IPS-NIHi11 (cell line): ENCODE measurements at regions not wholly inside any gene's neighbourhood (a gene's known extent, or its start where the extent isn't known, plus 50 kb on each side); places are given as distances from the start of the nearest gene placed in this dataset.
A peak's percentile ranks its signal among the peaks of the same experiment; 100 is the strongest.
"Not testable (repeated sequence)": the region's sequence is repeated elsewhere in the genome, so short reads cannot be mapped to it uniquely, and the experiment has no call there.

Experiments
- DNase-seq: peaks from one replicate; pipeline ENCODE4 v3.0.0; 2012; ENCODE audit warnings: mixed read lengths, low spot score

DNA sequence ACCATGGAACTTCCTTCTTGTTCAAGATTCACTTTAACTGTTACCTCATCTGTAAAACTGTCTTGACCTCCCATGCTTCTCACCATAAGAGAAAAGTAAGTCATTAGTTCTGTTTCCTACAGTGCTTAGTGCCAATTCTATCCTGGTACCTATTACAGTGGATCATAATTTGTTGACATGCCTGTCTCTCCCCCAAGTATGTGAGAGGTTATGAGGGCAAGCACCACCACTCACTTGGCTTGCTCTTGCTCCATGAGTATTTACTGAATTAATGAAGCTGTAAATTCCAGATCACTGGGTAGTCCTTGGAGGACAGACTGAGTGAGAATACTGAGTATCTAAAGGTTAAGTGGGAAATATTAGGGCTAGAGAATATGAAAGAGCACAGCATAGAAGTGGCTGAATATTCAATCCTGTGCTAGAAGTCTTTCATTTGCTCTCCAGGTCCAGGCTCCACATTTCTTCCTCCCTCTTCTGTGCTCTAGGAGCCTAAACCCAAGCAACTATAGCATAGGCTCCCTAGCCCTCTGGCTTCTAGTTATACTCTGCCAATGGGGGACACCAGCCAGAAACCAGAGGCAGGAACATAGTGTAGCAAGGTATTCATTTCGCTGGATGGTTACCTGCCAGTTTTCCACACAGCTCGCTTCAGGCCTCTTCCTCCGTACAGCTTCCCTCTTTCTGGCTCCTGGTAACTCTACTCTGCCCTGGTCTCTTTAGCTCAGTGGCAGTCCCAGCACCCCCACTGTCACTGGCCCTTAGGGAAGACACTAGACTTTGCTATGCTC, 118.2 kb upstream of the SLC5A12 start:
- DNase-seq, result no peak

DNA sequence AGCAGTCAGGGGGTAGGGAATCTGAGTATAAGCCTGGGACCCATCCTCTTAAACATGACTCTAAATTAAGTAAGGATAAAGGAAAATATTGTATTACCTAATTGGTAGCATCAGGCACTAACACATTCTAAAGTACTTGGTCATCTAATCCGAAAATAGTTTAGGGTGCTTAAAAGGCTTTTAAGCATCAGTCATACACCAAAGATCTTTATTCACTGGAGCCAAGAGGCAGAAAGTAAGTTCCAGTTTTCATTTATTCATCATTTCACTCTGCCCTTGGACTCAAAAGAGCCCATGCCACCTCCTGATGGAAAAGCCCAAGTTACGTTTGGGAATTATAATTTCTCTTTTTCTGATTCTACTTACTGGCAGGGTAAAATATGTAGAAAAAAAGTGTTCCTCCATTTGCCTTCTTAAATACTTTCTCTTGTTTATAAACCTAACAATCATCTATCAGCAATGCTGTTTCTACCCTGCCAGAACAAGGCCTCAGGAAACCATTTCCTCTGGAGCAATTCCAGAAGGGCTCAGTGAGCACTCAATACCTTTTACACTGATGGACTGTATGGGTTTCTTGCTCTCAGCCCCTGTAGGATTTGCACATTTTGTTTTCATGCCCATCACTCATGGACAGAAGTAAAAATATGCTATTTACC, 120.1 kb upstream of the SLC5A12 start:
- no peak for DNase-seq

DNA sequence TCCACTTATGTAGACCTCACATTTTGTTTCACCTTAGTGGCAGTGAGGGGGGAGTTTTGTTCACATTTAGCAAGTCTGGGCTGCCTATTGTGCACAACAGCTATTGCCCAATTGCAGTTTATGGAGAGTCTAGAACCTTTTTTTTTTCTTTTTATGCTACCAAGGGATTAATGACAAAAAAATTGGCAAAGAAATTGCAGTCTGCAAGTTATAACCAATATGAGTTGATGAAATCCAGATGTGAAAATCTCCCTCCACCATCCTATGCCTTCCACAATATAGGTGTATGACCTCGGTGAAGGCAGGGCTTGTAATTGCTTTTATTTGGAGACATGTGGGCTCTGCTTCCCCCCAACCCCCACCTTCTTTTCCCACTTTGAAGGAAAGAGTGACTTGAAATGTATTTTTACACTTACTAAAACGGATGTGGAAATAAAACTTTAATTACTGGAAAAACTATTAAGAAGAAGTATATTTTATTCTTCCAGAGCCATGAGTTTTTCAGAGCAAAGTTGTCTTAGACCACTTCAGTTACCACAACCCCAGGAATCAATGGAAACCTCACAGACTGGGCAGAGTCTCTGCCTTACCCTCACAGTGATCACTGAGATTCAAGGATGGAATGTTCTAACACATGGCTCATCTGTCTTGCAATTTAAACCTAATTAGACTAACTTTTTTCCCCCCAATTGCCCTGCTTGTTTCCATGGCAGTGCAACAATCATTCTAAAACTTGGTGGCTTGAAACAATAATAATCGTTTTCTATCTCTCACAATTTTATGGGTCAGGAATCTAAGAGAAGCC, 120.8 kb upstream of the SLC5A12 start:
- DNase-seq, result no peak

DNA sequence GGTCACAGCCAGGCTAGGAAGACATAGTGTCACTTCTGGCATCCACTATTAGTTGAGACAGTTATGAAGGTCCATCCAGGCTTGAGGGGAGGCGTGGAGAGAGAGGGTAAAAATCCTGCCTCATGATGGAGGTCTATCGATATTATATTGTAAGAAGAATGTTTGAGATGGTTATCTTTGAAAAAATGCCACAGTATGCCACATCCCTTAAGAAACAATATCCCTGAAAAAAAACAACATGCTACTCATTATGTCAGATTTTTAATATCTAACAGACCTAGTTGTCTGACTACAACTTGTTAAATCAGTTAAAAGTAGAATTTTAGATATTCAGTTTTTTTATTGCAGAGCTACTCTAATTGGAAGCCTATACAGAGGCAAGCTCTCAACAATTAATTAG, 121.7 kb upstream of the SLC5A12 start:
- DNase-seq, result no peak

DNA sequence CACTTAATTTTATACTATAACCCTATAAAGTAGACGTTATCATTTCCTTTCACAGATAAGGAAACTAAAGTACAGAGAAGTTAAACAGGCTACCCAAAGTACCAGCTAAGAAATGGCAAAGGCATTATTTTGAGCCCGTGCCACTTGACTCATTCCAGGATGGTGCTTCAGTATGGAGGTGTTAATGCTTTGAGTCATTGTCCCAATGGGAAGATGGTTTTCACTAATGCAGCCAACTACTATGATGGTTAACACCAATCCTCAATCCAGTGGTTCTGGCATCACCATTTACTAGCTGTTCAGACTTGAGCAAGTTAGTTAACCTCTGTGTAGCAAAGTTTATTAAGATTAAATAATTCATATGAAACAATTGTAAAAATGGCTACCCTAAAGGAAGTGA, 123.1 kb upstream of the SLC5A12 start:
- DNase-seq, result no peak

GRCh38 chr11:26846227-26846626, 124.4 kb upstream of the SLC5A12 start:
- DNase-seq, result no peak

GRCh38 chr11:26847459-26847858, 125.6 kb upstream of the SLC5A12 start:
- no peak for DNase-seq

DNA sequence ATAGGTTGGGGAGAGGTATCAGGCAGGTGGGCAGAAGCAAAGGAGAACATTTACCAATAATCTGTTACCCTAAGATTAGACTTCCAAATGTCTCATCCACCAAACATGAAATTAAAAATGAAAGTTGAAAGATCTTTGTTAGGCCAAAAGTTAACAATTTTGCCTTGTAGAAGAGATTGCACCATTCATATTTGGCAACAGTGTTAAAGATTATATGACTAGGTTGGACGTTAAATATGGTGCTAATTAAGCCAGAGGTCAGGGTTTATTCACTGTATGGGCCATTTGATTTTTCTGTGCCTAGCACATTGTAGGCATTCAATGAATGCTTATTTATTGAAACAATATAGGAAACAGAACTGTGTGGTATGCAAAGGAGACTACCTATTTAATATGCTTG, 126.1 kb upstream of the SLC5A12 start:
- DNase-seq, result no peak

- no peak for DNase-seq
Measured at GRCh38 chr11:26849036-26849435, 127.2 kb upstream of the SLC5A12 start.

DNA sequence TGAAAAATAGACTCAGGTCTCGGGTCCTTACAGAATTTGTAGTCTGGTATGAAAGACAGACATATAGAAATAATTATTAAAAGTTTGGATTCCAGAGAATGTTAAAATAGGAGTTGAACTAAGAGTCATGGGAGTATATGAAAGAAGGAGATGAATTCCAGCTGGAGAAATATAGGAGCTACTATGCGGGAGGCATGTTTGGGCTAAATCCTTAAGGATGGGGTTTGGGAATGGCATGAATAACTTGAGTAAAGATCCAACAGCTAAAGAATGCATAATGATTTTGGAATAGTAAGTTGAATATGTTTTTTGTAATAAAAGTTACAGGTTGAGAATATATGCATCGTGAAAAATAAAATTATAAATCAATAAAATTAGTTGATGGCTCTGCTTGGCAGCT, 129.4 kb upstream of the SLC5A12 start:
- no peak for DNase-seq

GRCh38 chr11:26851696-26852095, 129.8 kb upstream of the SLC5A12 start:
- no peak for DNase-seq

- no peak for DNase-seq
Measured at GRCh38 chr11:26858098-26858497, 135.8 kb upstream of the FIBIN start.

- DNase-seq, result no peak
Measured at GRCh38 chr11:26859416-26859815, 134.5 kb upstream of the FIBIN start.

GRCh38 chr11:26860091-26860780, 133.7 kb upstream of the FIBIN start:
- DNase-seq, result no peak

- no peak for DNase-seq
Measured at GRCh38 chr11:26860895-26861294, 133.0 kb upstream of the FIBIN start.

DNA sequence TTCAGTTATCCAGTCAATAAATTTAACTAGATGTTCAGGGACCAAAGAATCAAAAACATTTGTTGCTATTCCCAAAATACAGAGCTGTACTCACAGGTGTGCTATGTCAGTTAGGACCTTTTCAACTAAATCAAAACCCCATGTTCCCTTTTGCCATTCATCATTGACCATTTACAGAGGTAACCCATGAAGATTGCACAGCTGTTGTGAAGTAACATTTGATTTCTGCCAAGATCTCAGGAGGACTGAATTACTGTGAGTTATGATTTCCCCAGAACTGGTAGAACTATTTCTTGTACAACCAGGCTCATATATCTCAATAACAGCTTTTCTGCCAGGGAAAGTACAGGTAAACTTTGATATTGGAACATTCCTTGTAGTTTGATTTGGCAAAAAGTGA, 131.1 kb upstream of the FIBIN start:
- DNase-seq, result no peak

DNA sequence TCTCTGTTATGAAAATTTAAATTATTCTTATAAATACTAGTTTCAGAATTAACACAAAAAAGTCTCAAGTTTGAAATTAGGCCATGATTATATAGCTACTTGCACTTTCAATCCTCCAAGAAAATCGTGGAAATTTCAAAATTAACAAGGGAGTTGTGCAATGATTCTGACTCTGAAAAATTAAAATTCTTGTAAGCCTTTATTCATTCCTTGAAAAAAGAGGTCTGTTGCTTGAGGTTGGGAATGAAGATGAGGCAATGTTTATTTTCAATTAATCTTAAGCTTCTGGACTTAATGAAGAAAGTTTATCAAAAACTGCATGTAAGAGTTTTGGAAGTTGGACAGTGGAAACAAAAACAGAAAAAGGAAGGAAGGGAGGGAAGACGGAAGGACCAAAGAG, 128.2 kb upstream of the FIBIN start:
- no peak for DNase-seq

DNA sequence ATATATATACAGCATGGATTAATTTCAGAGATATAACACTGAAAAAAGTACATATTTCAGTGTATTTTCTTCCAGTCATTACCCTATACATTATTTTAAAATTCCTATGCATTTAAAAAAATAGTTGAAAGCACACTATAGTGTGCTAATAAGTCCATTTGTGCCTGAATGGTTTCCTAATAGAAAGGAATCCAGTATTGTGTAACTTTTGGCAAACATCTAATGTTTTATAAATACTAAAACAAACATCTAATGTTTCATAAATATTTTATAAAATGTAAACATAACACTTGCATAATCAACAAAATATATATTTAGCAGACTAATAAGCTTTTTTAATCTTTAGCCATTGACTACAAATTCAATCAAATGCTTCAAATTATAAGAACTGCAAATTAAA, 126.6 kb upstream of the FIBIN start:
- no peak for DNase-seq

DNA sequence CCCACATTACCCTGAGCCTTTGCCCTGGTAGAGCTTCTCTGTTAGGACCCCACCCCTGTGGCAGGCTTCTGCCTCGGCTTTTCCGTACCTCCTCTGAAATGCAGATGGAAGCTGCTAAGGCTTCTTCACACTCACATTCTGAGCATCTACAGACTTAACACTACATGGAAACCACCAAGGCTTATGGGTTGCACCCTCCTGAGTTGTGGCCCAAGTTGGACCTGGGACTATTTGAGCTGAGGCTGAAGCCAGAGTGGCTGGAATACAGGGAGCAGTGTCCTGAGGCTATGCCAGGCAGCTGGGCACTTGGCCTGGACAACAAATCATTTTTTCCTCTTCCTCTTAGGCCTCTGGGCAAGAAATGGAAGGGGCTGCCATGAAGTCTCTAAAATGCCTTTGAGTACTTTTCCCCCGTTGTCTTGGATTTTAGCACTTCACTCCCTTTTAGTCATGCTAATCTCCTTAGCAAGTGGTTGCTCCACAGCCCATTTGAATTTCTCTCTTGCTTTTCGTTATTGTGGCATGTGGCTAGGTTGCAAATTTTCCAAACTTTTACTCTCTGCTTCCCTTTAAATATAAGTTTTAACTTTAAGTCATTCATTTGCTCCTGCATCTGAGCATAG, 114.8 kb upstream of the FIBIN start:
- DNase-seq, result peak; percentile 24

DNA sequence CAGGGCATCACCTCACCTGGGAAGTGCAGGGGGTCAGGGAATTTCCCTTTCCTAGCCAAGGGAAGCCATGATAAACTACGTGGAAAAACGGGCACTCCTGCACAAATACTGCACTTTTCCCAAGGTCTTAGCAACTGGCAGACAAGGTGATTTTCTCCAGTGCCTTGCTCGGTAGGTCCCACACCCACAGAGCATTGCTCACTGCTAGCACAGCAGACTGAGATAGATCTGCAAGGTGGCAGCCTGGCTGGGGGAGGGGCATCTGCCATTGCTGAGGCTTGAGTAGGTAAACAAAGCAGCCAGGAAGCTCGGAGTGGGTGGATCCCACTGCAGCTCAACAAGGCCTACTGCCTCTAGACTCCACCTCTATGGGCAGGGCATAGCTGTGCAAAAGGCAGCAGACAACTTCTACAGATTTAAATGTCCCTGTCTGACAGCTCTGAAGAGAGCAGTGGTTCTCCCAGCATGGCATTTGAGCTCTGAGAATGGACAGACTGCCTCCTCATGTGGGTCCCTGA, 111.5 kb upstream of the FIBIN start:
- DNase-seq, result not testable (repeated sequence)

DNA sequence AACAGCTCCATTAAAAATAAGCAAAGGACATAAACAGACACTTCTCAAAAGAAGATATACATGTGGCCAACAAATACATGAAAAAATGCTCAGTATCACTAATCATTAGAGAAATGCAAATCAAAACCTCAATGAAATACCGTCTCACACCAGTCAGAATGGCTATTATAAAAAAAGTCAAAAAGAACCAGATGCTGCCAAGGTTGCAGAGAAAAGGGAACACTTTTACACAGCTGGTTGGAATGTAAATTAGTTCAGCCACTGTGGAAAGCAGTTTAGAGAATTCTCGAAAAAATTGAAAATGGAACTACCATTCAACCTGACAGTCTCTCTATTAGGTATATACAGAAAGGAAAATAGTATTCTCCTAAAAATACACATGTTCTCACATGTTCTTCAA, 102.4 kb upstream of the FIBIN start:
- no peak for DNase-seq

DNA sequence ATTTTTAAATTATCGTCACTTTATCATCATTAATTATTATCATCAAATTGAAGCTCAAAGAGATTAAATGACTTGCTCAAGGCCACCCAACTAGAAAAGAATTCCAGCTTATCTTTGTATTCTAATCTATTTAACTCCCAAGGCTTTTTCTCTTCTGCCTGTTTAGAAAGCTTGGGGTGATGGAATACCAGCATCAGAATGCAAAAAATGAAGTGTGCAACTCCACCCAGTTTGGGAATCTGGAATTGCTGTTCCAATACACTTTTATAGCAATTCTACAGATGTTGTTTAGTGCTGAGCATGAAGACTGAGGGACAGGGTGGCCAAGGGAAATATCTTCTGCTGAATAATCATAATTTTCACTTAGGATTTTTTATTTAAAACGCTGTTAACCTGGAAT, 97.2 kb upstream of the FIBIN start:
- no peak for DNase-seq
